CD14-positive monocyte (primary cell): ENCODE measurements at regions not wholly inside any gene's neighbourhood (a gene's known extent, or its start where the extent isn't known, plus 50 kb on each side); places are given as distances from the start of the nearest gene placed in this dataset.
A peak's percentile ranks its signal among the peaks of the same experiment; 100 is the strongest.

Experiments used
- DNase-seq, 3 donors: peaks; one replicate each; pipeline ENCODE4 v3.0.0-alpha.2; 2011 to 2022
- H2AFZ ChIP-seq: 2 replicates; pipeline ENCODE4 v1.6.0; 2012; ENCODE audit warnings: mild to moderate bottlenecking, low read depth, low read length, inconsistent platforms; ENCODE audit not compliant: insufficient read depth, poor library complexity, severe bottlenecking
- H3K27ac ChIP-seq, 2 donors: 1 replicate in 1 of 2; 2 replicates in 1 of 2; pipeline ENCODE4 v1.5.1; 2012 to 2013; ENCODE audit warnings: low read length in 2 of 2, control low read depth in 1 of 2, inconsistent platforms in 1 of 2, low read depth in 1 of 2, mild to moderate bottlenecking in 1 of 2
- H3K27me3 ChIP-seq, 2 donors: one replicate each; pipeline versions ENCODE4 v1.6.0 to v1.6.1; 2011 to 2013; ENCODE audit warnings: low read length in 2 of 2; ENCODE audit not compliant: control insufficient read depth in 2 of 2, insufficient read depth in 2 of 2
- H3K36me3 ChIP-seq, 2 donors: replicated peaks in 1 of 2; 1 replicate in 1 of 2; 2 replicates in 1 of 2; pipeline versions ENCODE4 v1.5.1 to v1.6.1; 2012 to 2013; ENCODE audit warnings: low read length in 2 of 2, control low read depth in 1 of 2, inconsistent platforms in 1 of 2, mild to moderate bottlenecking in 1 of 2; ENCODE audit not compliant: insufficient read depth in 2 of 2, control insufficient read depth in 1 of 2
- H3K4me1 ChIP-seq, 2 donors: 1 replicate in 1 of 2; 2 replicates in 1 of 2; pipeline versions ENCODE4 v1.5.1 to v1.6.1; 2012 to 2013; ENCODE audit warnings: low read length in 2 of 2, control low read depth in 1 of 2, inconsistent platforms in 1 of 2, mild to moderate bottlenecking in 1 of 2, moderate library complexity in 1 of 2; ENCODE audit not compliant: insufficient read depth in 2 of 2, control insufficient read depth in 1 of 2
- H3K4me2 ChIP-seq: replicated peaks from 2 replicates; pipeline ENCODE3; 2012; ENCODE audit warnings: low read length, moderate library complexity, mild to moderate bottlenecking; ENCODE audit not compliant: poor library complexity, severe bottlenecking; ENCODE audit errors: extremely low read depth
- H3K4me3 ChIP-seq, 3 experiments: fragments of 200-600 bp in 1 of 3; sonication (generic) in 1 of 3; replicated peaks in 1 of 3; 1 replicate in 2 of 3; 2 replicates in 1 of 3; pipeline ENCODE4 v1.5.1; 2011 to 2013; ENCODE audit warnings: low read length in 3 of 3, mild to moderate bottlenecking in 3 of 3, control low read depth in 2 of 3, low read depth in 2 of 3, inconsistent platforms in 1 of 3, moderate library complexity in 1 of 3
- H3K79me2 ChIP-seq: 2 replicates; pipeline ENCODE4 v1.6.0; 2012; ENCODE audit warnings: mild to moderate bottlenecking, control low read depth, inconsistent platforms, low read length, moderate library complexity; ENCODE audit not compliant: insufficient read depth
- H3K9ac ChIP-seq: 2 replicates; pipeline ENCODE4 v1.6.0; 2017; ENCODE audit warnings: low read length, mild to moderate bottlenecking; ENCODE audit not compliant: insufficient read depth, poor library complexity, severe bottlenecking
- H3K9me3 ChIP-seq, 2 donors: replicated peaks in 1 of 2; 1 replicate in 1 of 2; 2 replicates in 1 of 2; pipeline versions ENCODE4 v1.5.1 to v1.6.1; 2012 to 2013; ENCODE audit warnings: low read length in 2 of 2, control low read depth in 1 of 2; ENCODE audit not compliant: control insufficient read depth in 1 of 2, insufficient read depth in 1 of 2
- H4K20me1 ChIP-seq: 2 replicates; pipeline ENCODE4 v1.6.0; 2012; ENCODE audit warnings: mild to moderate bottlenecking, low read length, control low read depth, moderate library complexity; ENCODE audit not compliant: insufficient read depth
- H3K27ac Mint-ChIP-seq, 7 donors: one replicate each; pipeline ENCODE4 v1.8.0; 2020; ENCODE audit warnings: mild to moderate bottlenecking in 7 of 7, mixed read lengths in 7 of 7, moderate library complexity in 6 of 7, inconsistent platforms in 2 of 7
- H3K27me3 Mint-ChIP-seq, 3 donors: one replicate each; pipeline ENCODE4 v1.8.0; 2021 to 2022; ENCODE audit warnings: low read depth in 3 of 3, mild to moderate bottlenecking in 3 of 3, mixed read lengths in 3 of 3, moderate library complexity in 3 of 3, inconsistent platforms in 1 of 3
- H3K36me3 Mint-ChIP-seq, 2 donors: one replicate each; pipeline ENCODE4 v1.8.0; 2020; ENCODE audit warnings: mixed read lengths in 2 of 2, inconsistent platforms in 1 of 2, mild to moderate bottlenecking in 1 of 2
- H3K4me1 Mint-ChIP-seq: one replicate; pipeline ENCODE4 v1.8.0; 2020; ENCODE audit warnings: mild to moderate bottlenecking, mixed read lengths
- H3K4me3 Mint-ChIP-seq, 2 donors: one replicate each; pipeline ENCODE4 v1.8.0; 2020; ENCODE audit warnings: mild to moderate bottlenecking in 2 of 2, mixed read lengths in 2 of 2, moderate library complexity in 1 of 2
- H3K9me3 Mint-ChIP-seq, 7 donors: one replicate each; pipeline ENCODE4 v1.8.0; 2020 to 2022; ENCODE audit warnings: mixed read lengths in 7 of 7, mild to moderate bottlenecking in 6 of 7, moderate library complexity in 6 of 7, inconsistent platforms in 2 of 7
- CTCF ChIP-seq: fragments of 200-600 bp; IDR thresholded peaks from one replicate; pipeline ENCODE4 v1.8.0; 2022; ENCODE audit warnings: antibody characterized with exemption, mild to moderate bottlenecking
- WGBS: methylation state at CpG from one replicate; pipeline ENCODE4 v1.1.5; 2013; ENCODE audit warnings: missing lambda C conversion rate; ENCODE audit not compliant: insufficient coverage; 5-methylcytosine and 5-hydroxymethylcytosine counted together
- intact Hi-C, 2 donors: fragments of 100-400 bp; cut with micrococcal nuclease; formaldehyde crosslinking; loops; one replicate each; pipeline versions ENCODE4 v1.15.0 to v1.15.1; 2023

DNA sequence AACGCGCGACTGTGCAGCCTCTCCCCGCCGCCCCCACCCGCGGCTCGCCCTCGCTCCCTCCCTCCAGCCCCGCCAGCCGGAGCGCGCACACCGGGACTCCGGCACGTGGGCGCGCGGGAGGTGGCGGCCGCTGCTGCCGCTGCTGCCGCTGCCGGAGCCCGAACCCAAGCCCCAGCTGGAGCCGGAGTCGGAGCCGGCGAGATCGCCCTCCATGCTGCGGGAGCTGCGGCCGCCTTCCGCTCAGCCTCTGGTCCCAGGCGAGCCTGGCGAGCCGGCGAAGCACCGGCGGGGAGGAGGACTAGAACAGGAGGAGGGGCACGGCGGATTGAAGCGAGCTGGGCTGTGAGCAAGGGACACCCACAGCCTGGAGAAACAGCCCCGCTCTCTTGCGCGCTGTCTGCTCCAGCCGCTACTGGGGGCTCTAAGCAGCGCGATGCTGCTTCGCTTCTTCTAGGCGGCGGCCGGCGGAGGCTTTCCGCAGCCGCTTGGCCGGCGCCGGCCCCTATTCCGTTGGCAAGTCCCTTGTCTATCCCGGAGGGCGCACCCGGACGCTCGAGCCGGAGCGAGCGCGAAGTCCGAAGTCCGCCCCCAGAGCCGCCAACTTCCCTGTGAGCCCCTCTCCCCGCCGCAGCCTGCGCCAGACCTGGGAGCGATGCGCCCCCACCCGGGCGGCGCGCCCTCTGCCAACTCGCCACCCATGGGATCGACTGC is 598.7 kb upstream of the SGCD start:
- Histone ChIP-seq H3K27ac (no peak overlapping the region), H3K4me1 (no peaks in the 10 kb centered on the region), H3K4me2 (no peak overlapping the region), H2AFZ (no peak overlapping the region), H3K9ac (no peak overlapping the region), H3K36me3 (no peaks in the 10 kb centered on the region), H3K9me3 (peaks cover 0 to 3% of the 10 kb centered on the region in 2 donors), H3K79me2 (no peaks in the 10 kb centered on the region), H3K4me3 (no peak overlapping the region), H3K27me3 (peaks cover 16 to 49% of the 10 kb centered on the region in 2 donors), H4K20me1 (no peaks in the 10 kb centered on the region)
- no peak overlapping the region for H3K27ac Mint-ChIP-seq
- no peak for DNase-seq
- no peaks in the 10 kb centered on the region for H3K4me1 Mint-ChIP-seq
- intact Hi-C loops, result no loop called here
- peak overlapping the region in 1 of 2 donors; percentile 79 for H3K4me3 Mint-ChIP-seq
- H3K36me3 Mint-ChIP-seq, result no peaks in the 10 kb centered on the region
- WGBS, result 1% methylated on average over 77 of the region's 83 CpGs
- TF ChIP-seq CTCF, result no peak
- peaks cover 44 to 52% (median 52%) of the 10 kb centered on the region in 3 donors for H3K27me3 Mint-ChIP-seq
- peaks cover 0 to 13% (median 5%) of the 10 kb centered on the region in 7 donors for H3K9me3 Mint-ChIP-seq

DNA sequence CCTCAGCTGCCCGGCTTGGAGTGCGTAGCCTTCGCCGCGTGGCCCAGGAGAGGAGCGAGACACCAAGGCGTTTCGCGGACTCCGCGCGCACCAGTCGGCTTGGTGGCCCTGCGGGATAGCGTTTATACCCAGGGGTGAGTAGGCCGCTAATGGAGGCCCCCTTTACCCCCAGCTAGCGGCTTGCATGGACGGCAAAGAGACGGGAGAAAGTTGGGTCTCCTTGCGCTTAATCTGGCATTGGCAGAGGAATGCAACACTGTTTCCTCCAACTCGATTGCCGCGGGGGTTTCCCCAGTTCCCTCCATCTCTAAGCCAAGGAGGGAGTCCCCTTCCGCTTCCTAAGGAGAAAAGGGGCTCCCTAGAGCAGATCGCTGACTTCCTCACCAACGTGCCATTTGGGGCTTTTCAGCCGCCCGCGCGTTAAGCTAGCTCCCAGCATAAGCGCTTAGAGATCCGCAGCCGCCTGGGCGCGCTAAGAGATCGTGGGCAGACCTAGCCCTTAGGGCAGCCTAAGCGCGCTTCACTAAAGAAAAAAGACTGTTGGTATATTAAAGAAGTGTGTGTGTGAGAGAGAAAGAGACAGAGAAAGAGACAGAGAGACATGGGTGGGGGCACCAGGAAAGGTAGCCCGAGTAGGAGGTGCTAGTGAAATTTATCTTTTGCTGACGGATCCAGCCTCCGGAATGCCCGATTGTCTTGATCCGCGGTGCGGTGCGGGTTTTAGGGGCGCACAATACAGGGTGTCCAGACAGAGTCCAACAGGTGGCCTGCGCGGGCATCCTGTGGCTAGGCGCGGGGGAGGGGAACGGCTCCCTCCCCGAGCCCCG is 597.9 kb upstream of the SGCD start:
- Histone ChIP-seq H4K20me1 (no peaks in the 10 kb centered on the region), H3K4me2 (no peak overlapping the region), H3K9me3 (peaks cover 0 to 3% of the 10 kb centered on the region in 2 donors), H3K9ac (no peak overlapping the region), H3K27me3 (peaks cover 16 to 49% of the 10 kb centered on the region in 2 donors), H3K4me3 (no peak overlapping the region), H2AFZ (no peak overlapping the region), H3K4me1 (no peaks in the 10 kb centered on the region), H3K79me2 (no peaks in the 10 kb centered on the region), H3K27ac (no peak overlapping the region), H3K36me3 (no peaks in the 10 kb centered on the region)
- peaks cover 44 to 52% (median 51%) of the 10 kb centered on the region in 3 donors for H3K27me3 Mint-ChIP-seq
- DNase-seq, result no peak
- no peak overlapping the region for H3K27ac Mint-ChIP-seq
- peak overlapping the region in 1 of 2 donors; percentile 79 for H3K4me3 Mint-ChIP-seq
- no peaks in the 10 kb centered on the region for H3K36me3 Mint-ChIP-seq
- intact Hi-C loops, result no loop called here
- H3K4me1 Mint-ChIP-seq, result no peaks in the 10 kb centered on the region
- TF ChIP-seq CTCF, result no peak
- WGBS, result 3% methylated on average over 53 of the region's 54 CpGs
- H3K9me3 Mint-ChIP-seq, result peaks cover 0 to 13% (median 5%) of the 10 kb centered on the region in 7 donors
